HUES6 (cell line): ENCODE measurements at regions not wholly inside any gene's neighbourhood (a gene's known extent, or its start where the extent isn't known, plus 50 kb on each side); places are given as distances from the start of the nearest gene placed in this dataset.
A peak's percentile ranks its signal among the peaks of the same experiment; 100 is the strongest.

Experiments used
- H3K27ac ChIP-seq: 2 replicates; pipeline ENCODE4 v1.7.0; 2013; ENCODE audit warnings: low read depth, mild to moderate bottlenecking, low read length, inconsistent platforms
- H3K27me3 ChIP-seq: 2 replicates; pipeline ENCODE4 v1.6.1; 2013; ENCODE audit warnings: low read length; ENCODE audit not compliant: control insufficient read depth, insufficient read depth
- H3K36me3 ChIP-seq: 2 replicates; pipeline ENCODE4 v1.6.1; 2013; ENCODE audit warnings: low read length; ENCODE audit not compliant: control insufficient read depth, insufficient read depth
- H3K4me1 ChIP-seq: 2 replicates; pipeline ENCODE4 v1.6.1; 2013; ENCODE audit warnings: low read length; ENCODE audit not compliant: control insufficient read depth, insufficient read depth
- H3K4me3 ChIP-seq: 2 replicates; pipeline ENCODE4 v1.5.1; 2013; ENCODE audit warnings: low read depth, low read length
- H3K9ac ChIP-seq: one replicate; pipeline ENCODE4 v1.6.1; 2013; ENCODE audit warnings: mild to moderate bottlenecking, low read length
- H3K9me3 ChIP-seq: 2 replicates; pipeline ENCODE4 v1.6.1; 2013; ENCODE audit warnings: low read depth, low read length; ENCODE audit not compliant: control insufficient read depth, insufficient read depth

GRCh38 chr10:57788117-57788516, 479.6 kb downstream of the IPMK start:
- no peaks in the 10 kb centered on the region for H3K36me3 ChIP-seq
- H3K27ac ChIP-seq = peak overlapping the region; percentile 59
- no peaks in the 10 kb centered on the region for H3K27me3 ChIP-seq
- no peak overlapping the region for H3K4me3 ChIP-seq
- H3K9ac ChIP-seq = no peak overlapping the region
- H3K9me3 ChIP-seq = peaks cover 12% of the 10 kb centered on the region
- H3K4me1 ChIP-seq = peaks cover 26% of the 10 kb centered on the region

- H3K4me3 ChIP-seq = peak overlapping the region; percentile 24
- H3K4me1 ChIP-seq = peaks cover 26% of the 10 kb centered on the region
- peaks cover 12% of the 10 kb centered on the region for H3K9me3 ChIP-seq
- H3K27ac ChIP-seq = peak overlapping the region; percentile 59
- no peaks in the 10 kb centered on the region for H3K36me3 ChIP-seq
- H3K27me3 ChIP-seq = no peaks in the 10 kb centered on the region
- H3K9ac ChIP-seq = no peak overlapping the region
Observed at GRCh38 chr10:57786850-57787750, 480.6 kb downstream of the IPMK start.

GRCh38 chr10:57786331-57786730, 481.4 kb downstream of the IPMK start:
- Histone ChIP-seq H3K9ac (peak overlapping the region; percentile 9), H3K4me3 (no peak overlapping the region), H3K4me1 (peaks cover 26% of the 10 kb centered on the region), H3K27me3 (no peaks in the 10 kb centered on the region), H3K27ac (peak overlapping the region; percentile 59), H3K36me3 (no peaks in the 10 kb centered on the region), H3K9me3 (peaks cover 12% of the 10 kb centered on the region)

- peak overlapping the region; percentile 59; the same call in 1 of the 2 replicates for H3K27ac ChIP-seq
- H3K36me3 ChIP-seq = no peaks in the 10 kb centered on the region
- peaks cover 26% of the 10 kb centered on the region for H3K4me1 ChIP-seq
- H3K9ac ChIP-seq = no peak overlapping the region
- H3K9me3 ChIP-seq = peaks cover 12% of the 10 kb centered on the region
- H3K4me3 ChIP-seq = no peak overlapping the region
- no peaks in the 10 kb centered on the region for H3K27me3 ChIP-seq
Observed at GRCh38 chr10:57785546-57785945, 482.1 kb downstream of the IPMK start.

GRCh38 chr10:57785068-57785467, 482.6 kb downstream of the IPMK start:
- Histone ChIP-seq H3K4me3 (no peak overlapping the region), H3K27me3 (no peaks in the 10 kb centered on the region), H3K36me3 (no peaks in the 10 kb centered on the region), H3K9me3 (peaks cover 10% of the 10 kb centered on the region), H3K9ac (no peak overlapping the region), H3K4me1 (peaks cover 26% of the 10 kb centered on the region), H3K27ac (peak overlapping the region; percentile 59; the same call in 1 of the 2 replicates)

- no peaks in the 10 kb centered on the region for H3K36me3 ChIP-seq
- no peak overlapping the region for H3K9ac ChIP-seq
- H3K4me3 ChIP-seq = no peak overlapping the region
- peaks cover 33% of the 10 kb centered on the region for H3K9me3 ChIP-seq
- no peaks in the 10 kb centered on the region for H3K4me1 ChIP-seq
- no peaks in the 10 kb centered on the region for H3K27me3 ChIP-seq
- H3K27ac ChIP-seq = no peak overlapping the region
Observed at GRCh38 chr10:57776688-57777432, 490.8 kb downstream of the IPMK start.

- H3K9me3 ChIP-seq = peaks cover 33% of the 10 kb centered on the region
- H3K27me3 ChIP-seq = no peaks in the 10 kb centered on the region
- H3K4me3 ChIP-seq = no peak overlapping the region
- no peak overlapping the region for H3K27ac ChIP-seq
- H3K36me3 ChIP-seq = no peaks in the 10 kb centered on the region
- no peaks in the 10 kb centered on the region for H3K4me1 ChIP-seq
- H3K9ac ChIP-seq = no peak overlapping the region
Observed at GRCh38 chr10:57775250-57775649, 492.4 kb downstream of the IPMK start.

GRCh38 chr10:57769298-57769697, 498.4 kb downstream of the IPMK start:
- no peak overlapping the region for H3K4me3 ChIP-seq
- peaks cover 5% of the 10 kb centered on the region for H3K9me3 ChIP-seq
- H3K36me3 ChIP-seq = no peaks in the 10 kb centered on the region
- no peak overlapping the region for H3K27ac ChIP-seq
- H3K9ac ChIP-seq = no peak overlapping the region
- no peaks in the 10 kb centered on the region for H3K27me3 ChIP-seq
- H3K4me1 ChIP-seq = no peaks in the 10 kb centered on the region

GRCh38 chr10:57759777-57760176, 507.9 kb downstream of the IPMK start:
- Histone ChIP-seq H3K27me3 (no peaks in the 10 kb centered on the region), H3K36me3 (no peaks in the 10 kb centered on the region), H3K9ac (no peak overlapping the region), H3K4me1 (no peaks in the 10 kb centered on the region), H3K27ac (no peak overlapping the region), H3K9me3 (no peaks in the 10 kb centered on the region), H3K4me3 (no peak overlapping the region)

- no peak overlapping the region for H3K9ac ChIP-seq
- no peaks in the 10 kb centered on the region for H3K36me3 ChIP-seq
- no peaks in the 10 kb centered on the region for H3K27me3 ChIP-seq
- H3K9me3 ChIP-seq = no peaks in the 10 kb centered on the region
- H3K4me1 ChIP-seq = no peaks in the 10 kb centered on the region
- H3K27ac ChIP-seq = no peak overlapping the region
- H3K4me3 ChIP-seq = no peak overlapping the region
Observed at GRCh38 chr10:57754803-57755202, 512.9 kb downstream of the IPMK start.

- Histone ChIP-seq H3K36me3 (no peaks in the 10 kb centered on the region), H3K9ac (no peak overlapping the region), H3K4me1 (no peaks in the 10 kb centered on the region), H3K27ac (no peak overlapping the region), H3K4me3 (no peak overlapping the region), H3K27me3 (no peaks in the 10 kb centered on the region), H3K9me3 (peaks cover 3% of the 10 kb centered on the region; the same call in 1 of the 2 replicates)
Observed at GRCh38 chr10:57743711-57744110, 524.0 kb downstream of the IPMK start.
